ENCODE measurements at regions not wholly inside any gene's neighbourhood (a gene's known extent, or its start where the extent isn't known, plus 50 kb on each side); places are given as distances from the start of the nearest gene placed in this dataset.

DNA sequence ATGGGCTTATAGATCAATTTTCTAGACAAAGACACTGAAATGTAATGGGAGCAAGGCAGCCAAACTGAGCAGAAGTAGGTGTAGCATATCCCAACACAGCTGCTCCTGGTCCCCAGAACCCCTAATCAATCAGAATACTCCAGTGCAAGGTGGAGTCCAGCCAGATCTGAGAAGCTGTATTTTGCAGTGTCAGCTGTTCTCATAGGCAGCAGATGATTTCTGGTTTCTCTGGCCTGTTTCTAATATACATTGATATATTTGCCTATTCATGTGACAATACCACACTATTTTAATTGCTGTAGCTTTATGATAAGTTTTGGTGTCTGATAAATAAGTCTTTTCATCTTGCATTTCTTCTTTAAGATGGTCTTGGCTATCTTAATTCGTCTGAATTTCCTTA, 117.4 kb upstream of the STARD3NL start:
- TF ChIP-seq CTCF (IDR thresholded peaks at IDR 0.05; ENCODE audit: insufficient read depth, low read depth, low read length) (no peak), EZH2 (IDR thresholded peaks at IDR 0.05; ENCODE audit: insufficient read depth, low read length) (no peak)

Data from astrocyte (in vitro differentiated cells and primary cell).